Ammon's horn (tissue), 1 donor: ENCODE measurements at regions not wholly inside any gene's neighbourhood (a gene's known extent, or its start where the extent isn't known, plus 50 kb on each side); places are given as distances from the start of the nearest gene placed in this dataset.

Experiments
- DNase-seq: peaks from one replicate; pipeline ENCODE4 v3.0.0-alpha.2; 2016; ENCODE audit warnings: low spot score

- DNase-seq, result no peak
Observed at GRCh38 chr9:19595003-19595402, 186.2 kb downstream of the ACER2 start.

- DNase-seq, result no peak
Observed at GRCh38 chr9:19587678-19588077, 178.9 kb downstream of the ACER2 start.

- no peak for DNase-seq
Observed at GRCh38 chr9:19583890-19584289, 175.1 kb downstream of the ACER2 start.

GRCh38 chr9:19577411-19577810, 168.6 kb downstream of the ACER2 start:
- DNase-seq, result no peak

GRCh38 chr9:19568946-19569345, 160.1 kb downstream of the ACER2 start:
- DNase-seq, result no peak

- no peak for DNase-seq
Observed at GRCh38 chr9:19564396-19565061, 155.7 kb downstream of the ACER2 start.

- no peak for DNase-seq
Observed at GRCh38 chr9:19555214-19555613, 146.4 kb downstream of the ACER2 start.

GRCh38 chr9:19554529-19554928, 145.7 kb downstream of the ACER2 start:
- DNase-seq, result peak; percentile 35

- no peak for DNase-seq
Observed at GRCh38 chr9:19553441-19553840, 144.6 kb downstream of the ACER2 start.

- peak; percentile 56 for DNase-seq
Observed at GRCh38 chr9:19552282-19553105, 143.7 kb downstream of the ACER2 start.

GRCh38 chr9:19551124-19551929, 142.5 kb downstream of the ACER2 start:
- peak; percentile 41 for DNase-seq

GRCh38 chr9:19550009-19550408, 141.2 kb downstream of the ACER2 start:
- no peak for DNase-seq

- no peak for DNase-seq
Observed at GRCh38 chr9:19533373-19533772, 124.6 kb downstream of the ACER2 start.

- no peak for DNase-seq
Observed at GRCh38 chr9:19527663-19528062, 118.9 kb downstream of the ACER2 start.

GRCh38 chr9:19522558-19522957, 113.7 kb downstream of the ACER2 start:
- no peak for DNase-seq

- no peak for DNase-seq
Observed at GRCh38 chr9:19521205-19521604, 112.4 kb downstream of the ACER2 start.

GRCh38 chr9:19517202-19517942, 108.6 kb downstream of the ACER2 start:
- no peak for DNase-seq

GRCh38 chr9:19516348-19516747, 107.5 kb downstream of the ACER2 start:
- DNase-seq, result no peak

GRCh38 chr9:19513671-19514275, 105.0 kb downstream of the ACER2 start:
- DNase-seq, result no peak

- no peak for DNase-seq
Observed at GRCh38 chr9:19512103-19512832, 103.5 kb downstream of the ACER2 start.

- DNase-seq, result no peak
Observed at GRCh38 chr9:19511694-19512093, 102.9 kb downstream of the ACER2 start.
